Amniotic epithelial cell (primary cell): ENCODE measurements at regions not wholly inside any gene's neighbourhood (a gene's known extent, or its start where the extent isn't known, plus 50 kb on each side); places are given as distances from the start of the nearest gene placed in this dataset.

Source experiments
- DNase-seq: peaks from one replicate; pipeline ENCODE4 v3.0.0-alpha.2; 2010; ENCODE audit warnings: low read depth

- no peak for DNase-seq
Observed at GRCh38 chr13:85287528-85287927, 511.7 kb downstream of the SLITRK6 start.

- DNase-seq: peak; percentile 13
Observed at GRCh38 chr13:85286081-85286480, 513.1 kb downstream of the SLITRK6 start.

GRCh38 chr13:85284349-85284748 is 514.9 kb downstream of the SLITRK6 start:
- no peak for DNase-seq

GRCh38 chr13:85283408-85283807 is 515.8 kb downstream of the SLITRK6 start:
- no peak for DNase-seq

GRCh38 chr13:85282876-85283275 is 516.3 kb downstream of the SLITRK6 start:
- no peak for DNase-seq

GRCh38 chr13:85278851-85279250 is 520.4 kb downstream of the SLITRK6 start:
- no peak for DNase-seq

GRCh38 chr13:85277748-85278147 is 521.5 kb downstream of the SLITRK6 start:
- DNase-seq: peak; percentile 52

- DNase-seq: no peak
Observed at GRCh38 chr13:85266771-85267170, 532.4 kb downstream of the SLITRK6 start.

GRCh38 chr13:85266331-85266730 is 532.9 kb downstream of the SLITRK6 start:
- DNase-seq: no peak

- DNase-seq: no peak
Observed at GRCh38 chr13:85265296-85265695, 533.9 kb downstream of the SLITRK6 start.

- DNase-seq: no peak
Observed at GRCh38 chr13:85262499-85262898, 536.7 kb downstream of the SLITRK6 start.

- peak; percentile 3 for DNase-seq
Observed at GRCh38 chr13:85261757-85262346, 537.4 kb downstream of the SLITRK6 start.

GRCh38 chr13:85260896-85261295 is 538.3 kb downstream of the SLITRK6 start:
- DNase-seq: no peak

GRCh38 chr13:85255978-85256377 is 543.2 kb downstream of the SLITRK6 start:
- DNase-seq: no peak

GRCh38 chr13:85254641-85255040 is 544.6 kb downstream of the SLITRK6 start:
- no peak for DNase-seq

GRCh38 chr13:85249151-85249550 is 550.1 kb downstream of the SLITRK6 start:
- no peak for DNase-seq

- DNase-seq: no peak
Observed at GRCh38 chr13:85247780-85248179, 551.4 kb downstream of the SLITRK6 start.

- DNase-seq: no peak
Observed at GRCh38 chr13:85243831-85244230, 555.4 kb downstream of the SLITRK6 start.

GRCh38 chr13:85241060-85241459 is 558.2 kb downstream of the SLITRK6 start:
- peak; percentile 6 for DNase-seq

GRCh38 chr13:85236413-85236812 is 562.8 kb downstream of the SLITRK6 start:
- no peak for DNase-seq

GRCh38 chr13:85230691-85231093 is 568.5 kb downstream of the SLITRK6 start:
- no peak for DNase-seq

- no peak for DNase-seq
Observed at GRCh38 chr13:85228692-85229091, 570.5 kb downstream of the SLITRK6 start.

GRCh38 chr13:85223883-85224656 is 575.1 kb downstream of the SLITRK6 start:
- no peak for DNase-seq

- no peak for DNase-seq
Observed at GRCh38 chr13:85216576-85216975, 582.6 kb downstream of the SLITRK6 start.
